H9 (cell line): ENCODE measurements at regions not wholly inside any gene's neighbourhood (a gene's known extent, or its start where the extent isn't known, plus 50 kb on each side); places are given as distances from the start of the nearest gene placed in this dataset.

Experiments used
- DNase-seq: peaks from one replicate; pipeline ENCODE4 v3.0.0-alpha.2; 2017
- H2AFZ ChIP-seq: one replicate; pipeline ENCODE4 v1.6.1; 2013; ENCODE audit warnings: mild to moderate bottlenecking, low read length, control low read depth, moderate library complexity
- H2AK5ac ChIP-seq: 2 replicates; pipeline ENCODE4 v1.6.1; 2013; ENCODE audit warnings: low read length, control low read depth, mixed read lengths; ENCODE audit not compliant: insufficient read length
- H2BK120ac ChIP-seq: one replicate; pipeline ENCODE4 v1.6.1; 2013; ENCODE audit warnings: low read depth, mild to moderate bottlenecking, low read length, control low read depth, inconsistent platforms; ENCODE audit not compliant: poor library complexity, severe bottlenecking
- H2BK12ac ChIP-seq: 2 replicates; pipeline ENCODE4 v1.6.1; 2013; ENCODE audit warnings: low read length, control low read depth, mixed read lengths, low read depth; ENCODE audit not compliant: insufficient read length
- H2BK15ac ChIP-seq: 2 replicates; pipeline ENCODE4 v1.6.1; 2013; ENCODE audit warnings: low read depth, low read length, control low read depth
- H2BK20ac ChIP-seq: one replicate; pipeline ENCODE4 v1.6.1; 2013; ENCODE audit warnings: low read depth, mild to moderate bottlenecking, low read length, control low read depth, inconsistent platforms; ENCODE audit not compliant: poor library complexity, severe bottlenecking
- H2BK5ac ChIP-seq: 2 replicates; pipeline ENCODE4 v1.6.1; 2013; ENCODE audit warnings: low read length, control low read depth, mixed read lengths; ENCODE audit not compliant: insufficient read length
- H3K14ac ChIP-seq: 2 replicates; pipeline ENCODE4 v1.6.1; 2013; ENCODE audit warnings: low read length, control low read depth; ENCODE audit not compliant: insufficient read depth
- H3K18ac ChIP-seq: 2 replicates; pipeline ENCODE4 v1.6.1; 2013; ENCODE audit warnings: low read depth, mild to moderate bottlenecking, mixed read lengths, low read length, control low read depth; ENCODE audit not compliant: insufficient read length
- H3K23ac ChIP-seq: 2 replicates; pipeline ENCODE4 v1.6.1; 2013; ENCODE audit warnings: low read length, control low read depth, mixed read lengths, low read depth; ENCODE audit not compliant: insufficient read length
- H3K23me2 ChIP-seq: 2 replicates; pipeline ENCODE4 v1.6.1; 2013; ENCODE audit warnings: low read depth, mild to moderate bottlenecking, mixed read lengths, low read length, control low read depth; ENCODE audit not compliant: insufficient read length, poor library complexity, severe bottlenecking
- H3K27ac ChIP-seq: 2 replicates; pipeline ENCODE4 v1.5.1; 2013; ENCODE audit warnings: low read length, control low read depth, mixed read lengths, low read depth; ENCODE audit not compliant: insufficient read length
- H3K27me3 ChIP-seq: 2 replicates; pipeline ENCODE4 v1.6.1; 2013; ENCODE audit warnings: low read length, control low read depth, inconsistent platforms; ENCODE audit not compliant: insufficient read depth
- H3K4ac ChIP-seq: 2 replicates; pipeline ENCODE4 v1.6.1; 2013; ENCODE audit warnings: low read depth, mild to moderate bottlenecking, control low read depth, inconsistent platforms, low read length, moderate library complexity
- H3K4me1 ChIP-seq: 2 replicates; pipeline ENCODE4 v1.6.1; 2013; ENCODE audit warnings: low read length, control low read depth, inconsistent platforms; ENCODE audit not compliant: insufficient read depth
- H3K4me2 ChIP-seq: 2 replicates; pipeline ENCODE4 v1.6.1; 2013; ENCODE audit warnings: low read length, control low read depth, mixed read lengths; ENCODE audit not compliant: insufficient read length, insufficient read depth
- H3K56ac ChIP-seq: 2 replicates; pipeline ENCODE4 v1.6.1; 2013; ENCODE audit warnings: low read depth, mild to moderate bottlenecking, mixed read lengths, low read length, control low read depth; ENCODE audit not compliant: insufficient read length
- H3K79me1 ChIP-seq: 2 replicates; pipeline ENCODE4 v1.6.1; 2013; ENCODE audit warnings: low read depth, mild to moderate bottlenecking, moderate library complexity, low read length, control low read depth, inconsistent platforms; ENCODE audit not compliant: insufficient read depth, poor library complexity, severe bottlenecking
- H3K79me2 ChIP-seq: 2 replicates; pipeline ENCODE4 v1.6.1; 2013; ENCODE audit warnings: low read length, control low read depth, inconsistent platforms; ENCODE audit not compliant: insufficient read depth
- H3K9ac ChIP-seq: 2 replicates; pipeline ENCODE4 v1.6.1; 2013; ENCODE audit warnings: low read length, control low read depth, mixed read lengths; ENCODE audit not compliant: insufficient read length; ENCODE audit errors: extremely low read depth
- H3K9me3 ChIP-seq: one replicate; pipeline ENCODE4 v1.6.1; 2013; ENCODE audit warnings: low read depth, low read length, inconsistent platforms; ENCODE audit not compliant: control insufficient read depth
- H3T11ph ChIP-seq: one replicate; pipeline ENCODE4 v1.6.1; 2013; ENCODE audit warnings: mild to moderate bottlenecking, low read length, control low read depth, inconsistent platforms
- H4K20me1 ChIP-seq: one replicate; pipeline ENCODE4 v1.6.1; 2013; ENCODE audit not compliant: control insufficient read depth, insufficient read length, insufficient read depth
- H4K5ac ChIP-seq: 2 replicates; pipeline ENCODE4 v1.6.1; 2013; ENCODE audit warnings: low read depth, mild to moderate bottlenecking, mixed read lengths, low read length, control low read depth; ENCODE audit not compliant: insufficient read length
- H4K8ac ChIP-seq: replicated peaks from 2 replicates; pipeline ENCODE4 v1.6.1; 2013; ENCODE audit warnings: low read length, control low read depth, mixed read lengths, low read depth; ENCODE audit not compliant: insufficient read length
- H4K91ac ChIP-seq: 2 replicates; pipeline ENCODE4 v1.6.1; 2013; ENCODE audit warnings: low read depth, mild to moderate bottlenecking, moderate library complexity, mixed read lengths, low read length, control low read depth; ENCODE audit not compliant: insufficient read length
- H3K27ac Mint-ChIP-seq, 3 experiments: 2 replicates in 2 of 3; 3 replicates in 1 of 3; pipeline ENCODE4 v1.8.0; 2020 to 2021; ENCODE audit warnings: mixed read lengths in 3 of 3, mild to moderate bottlenecking in 1 of 3, moderate library complexity in 1 of 3
- H3K27me3 Mint-ChIP-seq: 2 replicates; pipeline ENCODE4 v1.8.0; 2021; ENCODE audit warnings: low read depth, mild to moderate bottlenecking, moderate library complexity, mixed read lengths
- H3K36me3 Mint-ChIP-seq, 3 experiments: 2 replicates in 2 of 3; 3 replicates in 1 of 3; pipeline ENCODE4 v1.8.0; 2020 to 2021; ENCODE audit warnings: low read depth in 3 of 3, mixed read lengths in 3 of 3; ENCODE audit not compliant: insufficient read depth in 1 of 3
- H3K4me1 Mint-ChIP-seq, 2 experiments: 2 replicates each; pipeline ENCODE4 v1.8.0; 2020; ENCODE audit warnings: mixed read lengths in 2 of 2
- H3K4me3 Mint-ChIP-seq, 2 experiments: 2 replicates in 1 of 2; 3 replicates in 1 of 2; pipeline ENCODE4 v1.8.0; 2020 to 2021; ENCODE audit warnings: mild to moderate bottlenecking in 2 of 2, mixed read lengths in 2 of 2, moderate library complexity in 1 of 2
- H3K9me3 Mint-ChIP-seq, 2 experiments: 2 replicates in 1 of 2; 3 replicates in 1 of 2; pipeline ENCODE4 v1.8.0; 2020; ENCODE audit warnings: mild to moderate bottlenecking in 2 of 2, mixed read lengths in 2 of 2, moderate library complexity in 1 of 2
- CTCF ChIP-seq: fragments of 200-600 bp; sonication (generic); conservative IDR thresholded peaks from 3 replicates; pipeline ENCODE4 v1.8.0; 2021; ENCODE audit warnings: antibody characterized with exemption, mild to moderate bottlenecking
- whole genome bisulfite sequencing: extraction: QIAGEN DNeasy Blood & Tissue Kit; methylation state at CpG from one replicate; pipeline ENCODE4 v1.1.7; 2013; ENCODE audit warnings: missing lambda C conversion rate, low lambda C conversion rate, mixed read lengths; ENCODE audit not compliant: insufficient read length; ENCODE audit errors: extremely low coverage; 5-methylcytosine and 5-hydroxymethylcytosine counted together

- Histone ChIP-seq H2AFZ (no peak overlapping the region), H2BK20ac (no peak overlapping the region), H3K9ac (no peak overlapping the region), H4K91ac (no peak overlapping the region), H2BK15ac (no peak overlapping the region), H3K4me1 (no peaks in the 10 kb centered on the region), H4K8ac (no peak overlapping the region), H4K5ac (no peak overlapping the region), H2BK12ac (no peak overlapping the region), H2AK5ac (no peak overlapping the region), H3K18ac (no peak overlapping the region), H3K4me2 (no peak overlapping the region), H3K23ac (no peak overlapping the region), H3K4ac (no peak overlapping the region), H3K56ac (no peak overlapping the region), H3K23me2 (no peaks in the 10 kb centered on the region), H3K14ac (no peak overlapping the region), H3K9me3 (no peaks in the 10 kb centered on the region), H3T11ph (no peak overlapping the region), H2BK5ac (no peak overlapping the region), H4K20me1 (no peaks in the 10 kb centered on the region), H3K79me2 (no peaks in the 10 kb centered on the region), H3K79me1 (no peaks in the 10 kb centered on the region), H2BK120ac (no peak overlapping the region), H3K27ac (no peak overlapping the region), H3K27me3 (no peaks in the 10 kb centered on the region)
- H3K27ac Mint-ChIP-seq = no peak overlapping the region
- H3K4me1 Mint-ChIP-seq = no peaks in the 10 kb centered on the region
- no peak for TF ChIP-seq CTCF
- no peak overlapping the region for H3K4me3 Mint-ChIP-seq
- no peaks in the 10 kb centered on the region for H3K9me3 Mint-ChIP-seq
- DNase-seq = no peak
- H3K27me3 Mint-ChIP-seq = no peaks in the 10 kb centered on the region
- WGBS = no CpG with 5 or more reads among the region's 2 CpGs
- no peaks in the 10 kb centered on the region for H3K36me3 Mint-ChIP-seq
These were observed 694.2 kb upstream of the FZD8 start for GRCh38 chr10:36336315-36336714.
